HEK293 (cell line): ENCODE measurements at regions not wholly inside any gene's neighbourhood (a gene's known extent, or its start where the extent isn't known, plus 50 kb on each side); places are given as distances from the start of the nearest gene placed in this dataset.

Experiments
- CTCF ChIA-PET: fragments of 350-600 bp; formaldehyde crosslinking; extraction: SDS; loops from one replicate; lab custom pipeline; 2021; ENCODE audit warnings: antibody characterized with exemption; lab: Yijun Ruan, JAX
- POLR2A ChIA-PET: fragments of 300-600 bp; formaldehyde crosslinking; extraction: SDS; loops from one replicate; lab custom pipeline; 2020; ENCODE audit warnings: antibody characterized with exemption, inconsistent platforms; lab: Yijun Ruan, JAX
- H3K27ac ChIP-seq: fragments of 200-500 bp; sonication (Bioruptor generic); 2 replicates; pipeline ENCODE4 v1.5.1; 2014; ENCODE audit warnings: low read depth, low read length, control low read depth, inconsistent platforms; ENCODE audit errors: extremely low read depth
- H3K36me3 ChIP-seq, 2 experiments: fragments of 200-500 bp in 1 of 2; sonication (Bioruptor generic) in 1 of 2; 1 replicate in 1 of 2; 2 replicates in 1 of 2; pipeline ENCODE4 v1.5.1; 2014 to 2017; ENCODE audit warnings: inconsistent platforms in 2 of 2, low read length in 2 of 2; ENCODE audit not compliant: control insufficient read depth in 2 of 2, insufficient read depth in 1 of 2
- H3K4me1 ChIP-seq: fragments of 200-500 bp; sonication (Bioruptor generic); 2 replicates; pipeline ENCODE4 v1.5.1; 2014; ENCODE audit warnings: mild to moderate bottlenecking, low read length, inconsistent platforms; ENCODE audit not compliant: control insufficient read depth, insufficient read depth
- H3K4me3 ChIP-seq: 2 replicates; pipeline ENCODE4 v1.5.1; 2011; ENCODE audit warnings: low read depth, mild to moderate bottlenecking, control low read depth, low read length, moderate library complexity
- H3K9me3 ChIP-seq: fragments of 200-500 bp; sonication (Bioruptor generic); 2 replicates; pipeline ENCODE4 v1.5.1; 2014; ENCODE audit warnings: low read depth, low read length, inconsistent platforms; ENCODE audit not compliant: control insufficient read depth, insufficient read depth
- GLIS2 ChIP-seq: fragments of 450-650 bp; formaldehyde crosslinking; IDR thresholded peaks from 2 replicates; pipeline ENCODE4 v1.5.1; 2016; ENCODE audit warnings: missing biosample characterization, missing genetic modification characterization
- KLF7 ChIP-seq: fragments of 450-650 bp; formaldehyde crosslinking; IDR thresholded peaks from 2 replicates; pipeline ENCODE4 v1.5.1; 2016; ENCODE audit warnings: missing biosample characterization, missing genetic modification characterization, borderline replicate concordance
- KLF8 ChIP-seq: fragments of 450-650 bp; formaldehyde crosslinking; IDR thresholded peaks from 2 replicates; pipeline ENCODE4 v1.5.1; 2016; ENCODE audit warnings: missing biosample characterization, missing genetic modification characterization
- MEIS1 ChIP-seq: sonication (generic); formaldehyde crosslinking; IDR thresholded peaks from 2 replicates; pipeline ENCODE4 v1.8.1; 2022; ENCODE audit warnings: missing genetic modification reagents, mild to moderate bottlenecking, borderline replicate concordance
- ZBTB17 ChIP-seq: fragments of 450-650 bp; formaldehyde crosslinking; IDR thresholded peaks from 2 replicates; pipeline ENCODE4 v1.5.1; 2016; ENCODE audit warnings: missing biosample characterization, missing genetic modification characterization
- ZBTB8A ChIP-seq: fragments of 450-650 bp; formaldehyde crosslinking; IDR thresholded peaks from 2 replicates; pipeline ENCODE4 v1.5.1; 2016; ENCODE audit warnings: missing biosample characterization, missing genetic modification characterization
- ZIC2 ChIP-seq: fragments of 450-650 bp; formaldehyde crosslinking; IDR thresholded peaks from 2 replicates; pipeline ENCODE4 v1.5.1; 2016; ENCODE audit warnings: missing biosample characterization, missing genetic modification characterization
- ZNF16 ChIP-seq: fragments of 450-650 bp; formaldehyde crosslinking; IDR thresholded peaks from 2 replicates; pipeline ENCODE4 v1.5.1; 2016; ENCODE audit warnings: low read depth, missing biosample characterization, missing genetic modification characterization
- ZNF19 ChIP-seq: fragments of 450-650 bp; formaldehyde crosslinking; IDR thresholded peaks from 2 replicates; pipeline ENCODE4; 2016; ENCODE audit warnings: missing biosample characterization, missing genetic modification characterization, low read depth
- ZNF324 ChIP-seq: fragments of 450-650 bp; formaldehyde crosslinking; IDR thresholded peaks from 2 replicates; pipeline ENCODE4 v1.5.1; 2016; ENCODE audit warnings: missing biosample characterization, missing genetic modification characterization
- ZNF394 ChIP-seq: fragments of 450-650 bp; formaldehyde crosslinking; IDR thresholded peaks from 2 replicates; pipeline ENCODE4 v1.5.1; 2016; ENCODE audit warnings: missing biosample characterization, missing genetic modification characterization, mild to moderate bottlenecking, moderate library complexity, borderline replicate concordance
- ZNF404 ChIP-seq: fragments of 450-650 bp; formaldehyde crosslinking; IDR thresholded peaks from 2 replicates; pipeline ENCODE4 v1.5.1; 2017; ENCODE audit warnings: missing biosample characterization, missing genetic modification characterization
- ZNF426 ChIP-seq: fragments of 450-650 bp; formaldehyde crosslinking; IDR thresholded peaks from 2 replicates; pipeline ENCODE4 v1.5.1; 2017; ENCODE audit warnings: missing biosample characterization, missing genetic modification characterization, mild to moderate bottlenecking, inconsistent platforms, moderate library complexity
- ZNF571 ChIP-seq: fragments of 450-650 bp; formaldehyde crosslinking; IDR thresholded peaks from 2 replicates; pipeline ENCODE4 v1.5.0; 2017; ENCODE audit warnings: missing biosample characterization, missing genetic modification characterization
- ZNF626 ChIP-seq: fragments of 450-650 bp; sonication (Bioruptor Pico); formaldehyde crosslinking; IDR thresholded peaks from 2 replicates; pipeline ENCODE4 v1.5.1; 2018; ENCODE audit warnings: missing biosample characterization, missing genetic modification characterization, inconsistent platforms
- ZNF677 ChIP-seq: fragments of 450-650 bp; IDR thresholded peaks from 2 replicates; pipeline ENCODE4 v1.5.0; 2018; ENCODE audit warnings: missing biosample characterization, mild to moderate bottlenecking, missing genetic modification characterization, moderate library complexity
- ZNF701 ChIP-seq: fragments of 450-650 bp; formaldehyde crosslinking; IDR thresholded peaks from 2 replicates; pipeline ENCODE4 v1.5.1; 2016; ENCODE audit warnings: missing biosample characterization, missing genetic modification characterization
- ZSCAN23 ChIP-seq: fragments of 450-650 bp; formaldehyde crosslinking; IDR thresholded peaks from 2 replicates; pipeline ENCODE4 v1.5.1; 2016; ENCODE audit warnings: missing biosample characterization, missing genetic modification characterization
- TF ChIP-seq, protein P1 (sequence below): fragments of 450-650 bp; formaldehyde crosslinking; conservative IDR thresholded peaks from 2 replicates; pipeline ENCODE4 v1.5.1; 2016; ENCODE audit warnings: low read depth, missing biosample characterization, missing genetic modification characterization
- TF ChIP-seq, protein P2 (sequence below): fragments of 450-650 bp; formaldehyde crosslinking; IDR thresholded peaks from 2 replicates; pipeline ENCODE4; 2016; ENCODE audit warnings: missing biosample characterization, missing genetic modification characterization
- TF ChIP-seq, protein P3 (sequence below): fragments of 450-650 bp; formaldehyde crosslinking; IDR thresholded peaks from 2 replicates; pipeline ENCODE4 v1.5.1; 2017; ENCODE audit warnings: missing biosample characterization, missing genetic modification characterization
- TF ChIP-seq, protein P4 (sequence below): fragments of 450-650 bp; formaldehyde crosslinking; IDR thresholded peaks from 2 replicates; pipeline ENCODE4 v1.5.1; 2016; ENCODE audit warnings: missing biosample characterization, missing genetic modification characterization

DNA sequence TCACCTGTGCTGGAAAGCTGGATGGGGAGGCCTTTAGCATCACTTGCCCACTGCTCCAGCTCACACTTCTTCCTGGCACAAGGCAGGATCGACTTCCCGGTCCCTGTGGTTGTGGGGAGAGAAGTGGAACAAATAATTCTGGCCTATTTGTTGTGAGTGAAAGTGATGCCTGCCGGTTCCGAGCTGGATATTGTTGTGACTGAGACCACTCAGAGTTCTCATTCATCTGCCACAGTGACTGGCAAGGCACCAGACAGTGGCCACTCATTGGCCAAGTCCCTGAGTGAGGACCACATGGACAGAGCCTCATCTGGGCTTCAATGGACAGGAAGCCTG, 191.9 kb downstream of the PTPRU start:
- ChIA-PET POLR2A (no interaction called here), CTCF (interaction anchor here (0.6 kb wide), 1 partner anchor 70 kb away, joined by 4 read pairs; no protein-coding TSS in a partner anchor)
- no peaks in the 10 kb centered on the region for H3K4me1 ChIP-seq
- TF ChIP-seq ZIC2 (tag by site-specific recombination) (no peak), ZNF426 (tag by site-specific recombination) (no peak), KLF7 (no peak), ZNF677 (tag by site-specific recombination) (no peak), ZBTB17 (tag by site-specific recombination) (no peak), ZNF571 (tag by site-specific recombination) (no peak), ZNF626 (tag by site-specific recombination) (no peak)
- TF ChIP-seq, protein P1, sequence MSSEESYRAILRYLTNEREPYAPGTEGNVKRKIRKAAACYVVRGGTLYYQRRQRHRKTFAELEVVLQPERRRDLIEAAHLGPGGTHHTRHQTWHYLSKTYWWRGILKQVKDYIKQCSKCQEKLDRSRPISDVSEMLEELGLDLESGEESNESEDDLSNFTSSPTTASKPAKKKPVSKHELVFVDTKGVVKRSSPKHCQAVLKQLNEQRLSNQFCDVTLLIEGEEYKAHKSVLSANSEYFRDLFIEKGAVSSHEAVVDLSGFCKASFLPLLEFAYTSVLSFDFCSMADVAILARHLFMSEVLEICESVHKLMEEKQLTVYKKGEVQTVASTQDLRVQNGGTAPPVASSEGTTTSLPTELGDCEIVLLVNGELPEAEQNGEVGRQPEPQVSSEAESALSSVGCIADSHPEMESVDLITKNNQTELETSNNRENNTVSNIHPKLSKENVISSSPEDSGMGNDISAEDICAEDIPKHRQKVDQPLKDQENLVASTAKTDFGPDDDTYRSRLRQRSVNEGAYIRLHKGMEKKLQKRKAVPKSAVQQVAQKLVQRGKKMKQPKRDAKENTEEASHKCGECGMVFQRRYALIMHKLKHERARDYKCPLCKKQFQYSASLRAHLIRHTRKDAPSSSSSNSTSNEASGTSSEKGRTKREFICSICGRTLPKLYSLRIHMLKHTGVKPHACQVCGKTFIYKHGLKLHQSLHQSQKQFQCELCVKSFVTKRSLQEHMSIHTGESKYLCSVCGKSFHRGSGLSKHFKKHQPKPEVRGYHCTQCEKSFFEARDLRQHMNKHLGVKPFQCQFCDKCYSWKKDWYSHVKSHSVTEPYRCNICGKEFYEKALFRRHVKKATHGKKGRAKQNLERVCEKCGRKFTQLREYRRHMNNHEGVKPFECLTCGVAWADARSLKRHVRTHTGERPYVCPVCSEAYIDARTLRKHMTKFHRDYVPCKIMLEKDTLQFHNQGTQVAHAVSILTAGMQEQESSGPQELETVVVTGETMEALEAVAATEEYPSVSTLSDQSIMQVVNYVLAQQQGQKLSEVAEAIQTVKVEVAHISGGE (tag by site-specific recombination): no peak
- TF ChIP-seq, protein P2, sequence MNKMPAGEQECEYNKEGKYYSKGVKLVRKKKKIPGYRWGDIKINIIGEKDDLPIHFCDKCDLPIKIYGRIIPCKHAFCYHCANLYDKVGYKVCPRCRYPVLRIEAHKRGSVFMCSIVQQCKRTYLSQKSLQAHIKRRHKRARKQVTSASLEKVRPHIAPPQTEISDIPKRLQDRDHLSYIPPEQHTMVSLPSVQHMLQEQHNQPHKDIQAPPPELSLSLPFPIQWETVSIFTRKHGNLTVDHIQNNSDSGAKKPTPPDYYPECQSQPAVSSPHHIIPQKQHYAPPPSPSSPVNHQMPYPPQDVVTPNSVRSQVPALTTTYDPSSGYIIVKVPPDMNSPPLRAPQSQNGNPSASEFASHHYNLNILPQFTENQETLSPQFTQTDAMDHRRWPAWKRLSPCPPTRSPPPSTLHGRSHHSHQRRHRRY (tag by site-specific recombination): no peak
- no peaks in the 10 kb centered on the region for H3K9me3 ChIP-seq
- H3K4me3 ChIP-seq: no peak overlapping the region
- no peak overlapping the region for H3K27ac ChIP-seq
- H3K36me3 ChIP-seq: no peaks in the 10 kb centered on the region

DNA sequence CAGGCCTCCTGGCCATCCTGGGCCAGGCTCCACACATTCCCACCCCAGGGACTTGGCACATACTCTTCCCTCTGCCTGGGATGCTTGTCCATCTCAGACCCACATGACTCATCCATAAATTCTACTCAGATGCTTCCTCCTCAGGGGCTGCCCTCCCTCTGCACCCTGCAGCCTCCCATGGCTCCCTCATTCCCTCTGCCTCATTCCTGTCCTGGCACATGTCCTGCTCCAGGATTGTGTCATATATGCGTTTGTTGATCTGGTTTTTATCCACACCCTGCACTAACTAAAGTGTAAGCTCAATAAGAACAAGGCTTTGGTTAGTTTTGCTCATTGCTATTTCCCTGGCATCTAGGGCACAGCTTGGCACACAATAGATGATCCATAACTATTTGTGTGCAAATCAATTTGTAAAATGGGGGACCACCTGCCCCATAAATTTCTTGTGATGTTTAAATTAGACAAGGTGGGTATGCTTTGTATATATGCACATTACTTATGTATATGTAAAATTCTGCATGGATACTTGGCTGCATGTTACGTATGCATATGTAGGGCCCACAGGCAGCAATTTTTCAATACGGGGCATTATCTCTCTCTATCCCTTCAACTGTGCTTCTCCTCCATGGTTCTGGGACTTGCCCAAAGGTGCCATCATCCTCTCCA, 191.4 kb downstream of the PTPRU start:
- no peaks in the 10 kb centered on the region for H3K4me1 ChIP-seq
- H3K36me3 ChIP-seq: no peaks in the 10 kb centered on the region
- no peak overlapping the region for H3K27ac ChIP-seq
- H3K9me3 ChIP-seq: no peaks in the 10 kb centered on the region
- CTCF ChIA-PET: no interaction called here
- H3K4me3 ChIP-seq: no peak overlapping the region
- POLR2A ChIA-PET: no interaction called here
- TF ChIP-seq ZNF394 (tag by site-specific recombination) (no peak), ZNF324 (tag by site-specific recombination) (no peak), ZNF426 (tag by site-specific recombination) (no peak), ZNF404 (tag by site-specific recombination) (no peak), KLF8 (tag by site-specific recombination) (no peak), ZBTB8A (no peak), ZNF626 (tag by site-specific recombination) (no peak), ZNF701 (no peak), ZNF16 (no peak), ZSCAN23 (tag by site-specific recombination) (no peak), ZNF19 (tag by site-specific recombination) (no peak), GLIS2 (no peak), MEIS1 (CRISPR knock-in tag) (no peak)
- TF ChIP-seq, protein P3, sequence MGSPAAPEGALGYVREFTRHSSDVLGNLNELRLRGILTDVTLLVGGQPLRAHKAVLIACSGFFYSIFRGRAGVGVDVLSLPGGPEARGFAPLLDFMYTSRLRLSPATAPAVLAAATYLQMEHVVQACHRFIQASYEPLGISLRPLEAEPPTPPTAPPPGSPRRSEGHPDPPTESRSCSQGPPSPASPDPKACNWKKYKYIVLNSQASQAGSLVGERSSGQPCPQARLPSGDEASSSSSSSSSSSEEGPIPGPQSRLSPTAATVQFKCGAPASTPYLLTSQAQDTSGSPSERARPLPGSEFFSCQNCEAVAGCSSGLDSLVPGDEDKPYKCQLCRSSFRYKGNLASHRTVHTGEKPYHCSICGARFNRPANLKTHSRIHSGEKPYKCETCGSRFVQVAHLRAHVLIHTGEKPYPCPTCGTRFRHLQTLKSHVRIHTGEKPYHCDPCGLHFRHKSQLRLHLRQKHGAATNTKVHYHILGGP (tag by site-specific recombination): no peak
- TF ChIP-seq, protein P4, sequence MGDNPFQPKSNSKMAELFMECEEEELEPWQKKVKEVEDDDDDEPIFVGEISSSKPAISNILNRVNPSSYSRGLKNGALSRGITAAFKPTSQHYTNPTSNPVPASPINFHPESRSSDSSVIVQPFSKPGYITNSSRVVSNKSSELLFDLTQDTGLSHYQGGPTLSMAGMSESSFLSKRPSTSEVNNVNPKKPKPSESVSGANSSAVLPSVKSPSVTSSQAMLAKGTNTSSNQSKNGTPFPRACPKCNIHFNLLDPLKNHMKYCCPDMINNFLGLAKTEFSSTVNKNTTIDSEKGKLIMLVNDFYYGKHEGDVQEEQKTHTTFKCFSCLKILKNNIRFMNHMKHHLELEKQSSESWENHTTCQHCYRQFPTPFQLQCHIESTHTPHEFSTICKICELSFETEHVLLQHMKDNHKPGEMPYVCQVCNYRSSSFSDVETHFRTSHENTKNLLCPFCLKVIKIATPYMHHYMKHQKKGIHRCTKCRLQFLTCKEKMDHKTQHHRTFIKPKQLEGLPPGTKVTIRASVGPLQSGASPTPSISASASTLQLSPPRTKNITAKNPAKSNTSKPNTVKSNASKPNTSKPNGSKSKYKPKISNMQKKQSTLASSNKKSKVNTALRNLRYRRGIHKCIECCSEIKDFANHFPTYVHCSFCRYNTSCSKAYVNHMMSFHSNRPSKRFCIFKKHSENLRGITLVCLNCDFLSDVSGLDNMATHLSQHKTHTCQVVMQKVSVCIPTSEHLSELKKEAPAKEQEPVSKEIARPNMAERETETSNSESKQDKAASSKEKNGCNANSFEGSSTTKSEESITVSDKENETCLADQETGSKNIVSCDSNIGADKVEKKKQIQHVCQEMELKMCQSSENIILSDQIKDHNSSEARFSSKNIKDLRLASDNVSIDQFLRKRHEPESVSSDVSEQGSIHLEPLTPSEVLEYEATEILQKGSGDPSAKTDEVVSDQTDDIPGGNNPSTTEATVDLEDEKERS (tag by site-specific recombination): no peak
- TF ChIP-seq, protein P1 (tag by site-specific recombination): no peak
